KMS-11 (cell line): ENCODE measurements at regions not wholly inside any gene's neighbourhood (a gene's known extent, or its start where the extent isn't known, plus 50 kb on each side); places are given as distances from the start of the nearest gene placed in this dataset.

Experiments used
- H2AFZ ChIP-seq: fragments of 200-600 bp; sonication (generic); 2 replicates; pipeline ENCODE4 v1.6.1; 2016; ENCODE audit warnings: antibody characterized with exemption, mixed run types, low read depth
- H3K27ac ChIP-seq: fragments of 200-600 bp; sonication (generic); 2 replicates; pipeline ENCODE4 v1.6.1; 2016; ENCODE audit warnings: mild to moderate bottlenecking, mixed run types
- H3K27me3 ChIP-seq: fragments of 200-600 bp; sonication (generic); 2 replicates; pipeline ENCODE4 v1.6.1; 2017; ENCODE audit warnings: mild to moderate bottlenecking, low read depth, mixed run types, moderate library complexity; ENCODE audit not compliant: insufficient read depth
- H3K36me3 ChIP-seq: fragments of 200-600 bp; sonication (generic); 2 replicates; pipeline ENCODE4 v1.6.1; 2017; ENCODE audit warnings: mild to moderate bottlenecking, mixed run types; ENCODE audit not compliant: insufficient read depth
- H3K4me1 ChIP-seq: fragments of 200-600 bp; sonication (generic); 2 replicates; pipeline ENCODE4 v1.6.1; 2016; ENCODE audit warnings: mild to moderate bottlenecking, low read depth, mixed run types; ENCODE audit not compliant: poor library complexity, severe bottlenecking
- H3K4me2 ChIP-seq: fragments of 200-600 bp; sonication (generic); 2 replicates; pipeline ENCODE4 v1.7.0; 2016; ENCODE audit warnings: mild to moderate bottlenecking, mixed run types
- H3K4me3 ChIP-seq: fragments of 200-600 bp; sonication (generic); IDR thresholded peaks from 2 replicates; pipeline ENCODE4 v1.6.1; 2017; ENCODE audit warnings: low read depth, low read length, mixed read lengths; ENCODE audit not compliant: insufficient read depth
- H3K79me2 ChIP-seq: fragments of 200-600 bp; sonication (generic); 2 replicates; pipeline ENCODE4 v1.6.1; 2016; ENCODE audit warnings: low read depth, mixed run types; ENCODE audit not compliant: insufficient read depth
- H3K9ac ChIP-seq: fragments of 200-600 bp; sonication (generic); 2 replicates; pipeline ENCODE4 v1.6.1; 2016; ENCODE audit warnings: mild to moderate bottlenecking, mixed run types
- H4K20me1 ChIP-seq: fragments of 200-600 bp; sonication (generic); 2 replicates; pipeline ENCODE4 v1.6.1; 2016; ENCODE audit warnings: mild to moderate bottlenecking, mixed run types; ENCODE audit not compliant: insufficient read depth
- TF ChIP-seq, protein P1 (sequence below): fragments of 200-600 bp; sonication (generic); conservative IDR thresholded peaks from 2 replicates; pipeline ENCODE4 v1.6.1; 2017; ENCODE audit warnings: low read depth, mild to moderate bottlenecking, antibody characterized with exemption, low read length, moderate library complexity, mixed read lengths

- Histone ChIP-seq H2AFZ (no peak overlapping the region), H3K27me3 (peaks cover 83% of the 10 kb centered on the region), H3K9ac (no peak overlapping the region), H3K79me2 (no peaks in the 10 kb centered on the region), H4K20me1 (no peaks in the 10 kb centered on the region), H3K4me2 (no peak overlapping the region), H3K4me1 (no peaks in the 10 kb centered on the region), H3K36me3 (no peaks in the 10 kb centered on the region), H3K4me3 (no peak overlapping the region), H3K27ac (no peak overlapping the region)
- TF ChIP-seq, protein P1, sequence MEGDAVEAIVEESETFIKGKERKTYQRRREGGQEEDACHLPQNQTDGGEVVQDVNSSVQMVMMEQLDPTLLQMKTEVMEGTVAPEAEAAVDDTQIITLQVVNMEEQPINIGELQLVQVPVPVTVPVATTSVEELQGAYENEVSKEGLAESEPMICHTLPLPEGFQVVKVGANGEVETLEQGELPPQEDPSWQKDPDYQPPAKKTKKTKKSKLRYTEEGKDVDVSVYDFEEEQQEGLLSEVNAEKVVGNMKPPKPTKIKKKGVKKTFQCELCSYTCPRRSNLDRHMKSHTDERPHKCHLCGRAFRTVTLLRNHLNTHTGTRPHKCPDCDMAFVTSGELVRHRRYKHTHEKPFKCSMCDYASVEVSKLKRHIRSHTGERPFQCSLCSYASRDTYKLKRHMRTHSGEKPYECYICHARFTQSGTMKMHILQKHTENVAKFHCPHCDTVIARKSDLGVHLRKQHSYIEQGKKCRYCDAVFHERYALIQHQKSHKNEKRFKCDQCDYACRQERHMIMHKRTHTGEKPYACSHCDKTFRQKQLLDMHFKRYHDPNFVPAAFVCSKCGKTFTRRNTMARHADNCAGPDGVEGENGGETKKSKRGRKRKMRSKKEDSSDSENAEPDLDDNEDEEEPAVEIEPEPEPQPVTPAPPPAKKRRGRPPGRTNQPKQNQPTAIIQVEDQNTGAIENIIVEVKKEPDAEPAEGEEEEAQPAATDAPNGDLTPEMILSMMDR = no peak
These were observed 111.7 kb upstream of the LINGO1 start for GRCh38 chr15:77744398-77744797.

DNA sequence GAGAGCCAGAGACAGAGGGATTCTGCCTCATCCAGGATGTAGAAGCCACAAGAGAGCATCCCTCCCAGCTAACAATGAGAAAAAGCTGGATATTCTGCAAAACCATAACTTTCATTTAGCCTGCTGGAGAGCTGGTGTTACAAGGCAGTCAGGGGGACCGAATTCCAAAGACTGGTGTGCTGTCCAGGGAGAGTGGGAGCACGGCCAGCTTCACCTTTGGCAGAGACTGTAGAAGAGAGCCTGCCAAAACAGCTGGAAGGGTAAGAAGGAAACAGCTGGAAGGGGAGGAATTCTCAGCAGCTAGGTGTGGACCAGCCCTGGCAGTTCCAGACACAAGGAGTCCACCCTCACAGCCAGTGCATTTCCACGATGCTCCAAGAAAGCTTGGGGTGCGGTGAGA is 109.9 kb upstream of the LINGO1 start:
- Histone ChIP-seq H3K79me2 (no peaks in the 10 kb centered on the region), H3K27me3 (peaks cover 92% of the 10 kb centered on the region), H3K9ac (no peak overlapping the region), H2AFZ (no peak overlapping the region), H4K20me1 (no peaks in the 10 kb centered on the region), H3K4me1 (no peaks in the 10 kb centered on the region), H3K4me2 (no peak overlapping the region), H3K36me3 (no peaks in the 10 kb centered on the region), H3K4me3 (no peak overlapping the region), H3K27ac (no peak overlapping the region)
- TF ChIP-seq, protein P1 = no peak

DNA sequence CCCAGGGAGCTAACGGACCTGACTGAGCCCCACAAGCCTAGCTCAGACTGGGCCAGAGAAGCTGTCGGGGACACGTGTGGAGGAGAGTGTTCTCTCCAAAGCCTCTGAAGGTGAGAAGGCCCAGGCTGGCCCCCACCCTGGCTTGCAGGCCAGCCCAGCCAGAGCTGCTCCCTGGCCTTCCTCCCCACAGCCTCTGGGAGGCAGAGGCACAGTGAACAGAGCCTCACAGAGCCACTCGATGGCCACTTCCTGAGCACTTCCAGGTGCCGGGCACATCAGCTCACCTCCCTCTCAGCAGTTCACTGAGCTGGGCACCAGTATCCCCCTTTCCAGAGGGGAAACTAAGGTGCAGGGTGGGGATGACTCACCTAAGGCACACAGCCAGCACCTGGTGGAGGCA is 109.4 kb upstream of the LINGO1 start:
- H3K79me2 ChIP-seq = no peaks in the 10 kb centered on the region
- peaks cover 92% of the 10 kb centered on the region for H3K27me3 ChIP-seq
- H3K36me3 ChIP-seq = no peaks in the 10 kb centered on the region
- H3K4me2 ChIP-seq = no peak overlapping the region
- no peak overlapping the region for H3K4me3 ChIP-seq
- no peak overlapping the region for H2AFZ ChIP-seq
- no peaks in the 10 kb centered on the region for H4K20me1 ChIP-seq
- TF ChIP-seq, protein P1 = no peak
- H3K9ac ChIP-seq = no peak overlapping the region
- H3K27ac ChIP-seq = no peak overlapping the region
- no peaks in the 10 kb centered on the region for H3K4me1 ChIP-seq

GRCh38 chr15:77741106-77741505 is 108.4 kb upstream of the LINGO1 start:
- Histone ChIP-seq H2AFZ (no peak overlapping the region), H3K4me1 (no peaks in the 10 kb centered on the region), H3K27me3 (peaks cover 92% of the 10 kb centered on the region), H3K4me3 (no peak overlapping the region), H3K4me2 (no peak overlapping the region), H3K9ac (no peak overlapping the region), H3K79me2 (no peaks in the 10 kb centered on the region), H4K20me1 (no peaks in the 10 kb centered on the region), H3K36me3 (no peaks in the 10 kb centered on the region), H3K27ac (no peak overlapping the region)
- TF ChIP-seq, protein P1 = no peak
